ENCODE measurements at regions not wholly inside any gene's neighbourhood (a gene's known extent, or its start where the extent isn't known, plus 50 kb on each side); places are given as distances from the start of the nearest gene placed in this dataset.
"Not testable (repeated sequence)": the region's sequence is repeated elsewhere in the genome, so short reads cannot be mapped to it uniquely, and the experiment has no call there.

DNA sequence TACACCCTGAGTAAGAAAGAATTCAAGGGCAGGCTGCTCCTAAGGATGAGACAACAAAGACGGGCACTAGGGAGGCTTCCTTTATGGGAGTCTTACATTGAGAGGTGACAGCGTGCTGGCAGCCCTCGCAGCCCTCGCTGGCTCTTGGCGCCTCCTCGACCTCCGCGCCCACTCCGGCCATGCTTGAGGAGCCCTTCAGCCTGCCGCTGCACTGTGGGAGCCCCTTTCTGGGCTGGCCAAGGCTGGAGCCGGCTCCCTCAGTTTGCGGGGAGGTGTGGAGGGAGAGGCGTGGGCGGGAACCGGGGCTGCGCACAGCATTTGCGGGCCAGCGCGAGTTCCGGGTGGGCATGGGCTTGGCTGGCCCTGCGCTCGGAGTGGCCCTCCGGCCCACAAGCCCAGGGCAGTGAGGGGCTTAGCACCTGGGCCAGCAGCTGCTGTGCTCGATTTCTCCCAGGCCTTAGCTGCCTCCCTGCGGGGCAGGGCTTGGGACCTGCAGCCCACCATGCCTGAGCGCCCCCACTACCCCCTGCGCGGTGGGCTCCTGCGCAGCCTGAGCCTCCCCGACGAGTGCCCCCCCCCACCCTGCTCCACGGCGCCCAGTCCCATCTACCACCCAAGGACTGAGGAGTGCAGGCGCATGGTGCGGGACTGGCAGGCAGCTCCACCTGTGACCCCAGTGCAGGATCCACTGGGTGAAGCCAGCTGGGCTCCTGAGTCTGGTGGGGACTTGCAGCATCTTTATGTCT, 75.3 kb downstream of the BARX1 start:
- TF ChIP-seq, protein P1, sequence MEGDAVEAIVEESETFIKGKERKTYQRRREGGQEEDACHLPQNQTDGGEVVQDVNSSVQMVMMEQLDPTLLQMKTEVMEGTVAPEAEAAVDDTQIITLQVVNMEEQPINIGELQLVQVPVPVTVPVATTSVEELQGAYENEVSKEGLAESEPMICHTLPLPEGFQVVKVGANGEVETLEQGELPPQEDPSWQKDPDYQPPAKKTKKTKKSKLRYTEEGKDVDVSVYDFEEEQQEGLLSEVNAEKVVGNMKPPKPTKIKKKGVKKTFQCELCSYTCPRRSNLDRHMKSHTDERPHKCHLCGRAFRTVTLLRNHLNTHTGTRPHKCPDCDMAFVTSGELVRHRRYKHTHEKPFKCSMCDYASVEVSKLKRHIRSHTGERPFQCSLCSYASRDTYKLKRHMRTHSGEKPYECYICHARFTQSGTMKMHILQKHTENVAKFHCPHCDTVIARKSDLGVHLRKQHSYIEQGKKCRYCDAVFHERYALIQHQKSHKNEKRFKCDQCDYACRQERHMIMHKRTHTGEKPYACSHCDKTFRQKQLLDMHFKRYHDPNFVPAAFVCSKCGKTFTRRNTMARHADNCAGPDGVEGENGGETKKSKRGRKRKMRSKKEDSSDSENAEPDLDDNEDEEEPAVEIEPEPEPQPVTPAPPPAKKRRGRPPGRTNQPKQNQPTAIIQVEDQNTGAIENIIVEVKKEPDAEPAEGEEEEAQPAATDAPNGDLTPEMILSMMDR (IDR thresholded peaks at IDR 0.05), result not testable (repeated sequence)
- TF ChIP-seq POLR2A (IDR thresholded peaks at IDR 0.05), result not testable (repeated sequence)

Measured in breast epithelium (tissue), 3 donors.